CD4-positive, alpha-beta T cell treated with Interleukin-4 for 4 hours (primary cell): ENCODE measurements at regions not wholly inside any gene's neighbourhood (a gene's known extent, or its start where the extent isn't known, plus 50 kb on each side); places are given as distances from the start of the nearest gene placed in this dataset.
"Not testable (repeated sequence)": the region's sequence is repeated elsewhere in the genome, so short reads cannot be mapped to it uniquely, and the experiment has no call there.

Source experiments
- DNase-seq: peaks from one replicate; pipeline ENCODE4 v3.0.0-alpha.2; 2020

DNA sequence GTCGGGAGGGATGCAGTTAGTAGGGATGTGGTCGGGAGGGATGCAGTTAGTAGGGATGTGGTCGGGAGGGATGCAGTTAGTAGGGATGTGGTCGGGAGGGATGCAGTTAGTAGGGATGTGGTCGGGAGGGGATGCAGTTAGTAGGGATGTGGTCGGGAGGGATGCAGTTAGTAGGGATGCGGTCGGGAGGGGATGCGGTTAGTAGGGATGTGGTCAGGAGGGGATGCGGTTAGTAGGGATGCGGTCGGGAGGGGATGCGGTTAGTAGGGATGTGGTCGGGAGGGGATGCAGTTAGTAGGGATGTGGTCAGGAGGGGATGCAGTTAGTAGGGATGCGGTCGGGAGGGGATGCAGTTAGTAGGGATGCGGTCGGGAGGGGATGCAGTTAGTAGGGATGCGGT is 96.2 kb downstream of the BDH1 start:
- DNase-seq = peak; percentile 20

DNA sequence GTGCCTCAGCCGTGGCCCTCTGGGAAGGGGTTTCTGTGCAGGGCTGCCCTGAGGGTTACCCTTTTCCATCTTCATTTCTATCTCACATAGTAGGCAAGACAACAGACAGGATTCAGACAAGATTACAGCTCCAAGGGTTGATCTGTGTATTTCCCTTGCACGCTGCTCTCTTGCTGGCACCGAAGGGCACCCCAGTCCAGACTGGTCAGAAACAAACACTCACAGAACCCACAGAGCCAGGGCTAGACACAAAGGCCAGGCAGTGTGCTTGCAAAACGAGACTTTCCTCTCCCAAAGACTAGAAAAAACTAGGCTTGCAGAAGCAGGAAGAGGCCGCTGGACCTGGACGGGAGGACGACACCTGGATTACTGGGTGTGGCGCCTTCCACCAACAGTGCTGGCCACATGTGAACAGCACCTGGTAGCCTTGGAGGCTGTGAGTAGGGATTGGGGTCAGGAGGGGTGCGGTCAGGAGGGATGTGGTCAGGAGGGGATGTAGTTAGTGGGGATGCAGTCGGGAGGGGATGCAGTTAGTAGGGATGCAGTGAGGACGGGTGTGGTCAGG is 96.8 kb downstream of the BDH1 start:
- no peak for DNase-seq

DNA sequence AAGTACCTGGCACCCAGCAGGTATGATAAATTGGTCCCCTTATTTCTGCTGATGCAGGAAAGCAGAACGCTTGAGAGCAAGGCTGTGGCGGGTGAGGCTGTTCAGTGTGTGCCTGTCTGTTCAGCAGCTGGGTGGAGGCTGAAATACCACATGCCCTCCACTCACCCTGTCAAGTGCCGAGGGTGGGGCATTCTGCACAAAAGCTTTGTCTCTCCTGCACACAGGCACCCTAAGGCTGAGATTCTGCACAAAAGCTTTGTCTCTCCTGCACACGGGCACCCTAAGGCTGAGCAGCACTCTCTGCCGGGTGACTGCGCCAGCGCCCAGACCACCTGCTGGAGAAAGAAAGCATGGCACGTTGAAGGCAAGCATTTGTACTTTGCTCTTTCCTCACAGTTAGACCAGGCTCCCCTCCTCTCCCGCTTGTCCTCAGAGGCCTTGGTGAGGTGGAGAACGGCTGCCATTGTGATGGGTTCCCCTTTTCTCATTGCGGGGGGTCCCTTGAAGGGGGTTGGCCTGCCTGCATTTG is 97.5 kb downstream of the BDH1 start:
- DNase-seq = peak; percentile 3

DNA sequence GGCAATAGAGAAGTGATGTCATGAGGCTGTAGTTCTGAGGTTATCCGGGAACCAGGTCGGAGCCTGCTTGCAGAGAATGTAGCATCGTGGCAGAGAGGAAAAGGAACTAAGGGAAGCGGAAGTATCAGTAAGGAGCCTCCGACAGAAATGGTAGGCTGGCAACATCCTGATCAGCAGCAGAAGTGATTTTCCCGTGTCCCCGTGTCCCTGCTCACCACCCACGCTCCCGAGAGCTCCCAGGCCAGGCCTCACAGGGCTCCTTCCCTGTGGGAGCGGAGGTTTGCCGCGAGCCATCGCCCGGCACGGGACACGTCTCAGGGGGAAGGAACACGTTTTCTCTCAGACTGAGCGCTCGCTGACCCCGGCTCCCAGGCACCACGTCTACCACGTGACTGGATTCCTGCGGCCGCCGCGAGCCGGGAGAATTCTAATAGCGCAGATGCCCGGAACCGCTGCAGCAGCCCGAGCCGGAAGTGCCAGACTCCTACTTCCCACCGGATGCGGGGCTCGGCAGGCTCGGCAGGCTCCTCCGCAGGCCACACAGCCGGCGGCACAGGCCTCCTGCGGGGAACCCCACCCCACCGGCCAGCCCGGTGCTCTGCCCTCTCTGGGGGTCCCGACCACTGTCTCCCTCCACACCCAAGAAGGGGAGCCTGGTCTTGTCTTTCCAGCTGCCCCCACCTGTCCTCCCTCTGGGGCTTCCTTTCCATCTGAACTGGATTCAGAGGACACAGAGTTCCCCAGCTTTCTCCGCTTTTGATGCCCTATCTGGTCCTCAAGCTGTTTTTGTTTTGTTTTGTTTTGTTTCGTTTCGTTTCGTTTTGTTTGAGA is 99.3 kb downstream of the BDH1 start:
- DNase-seq = peak; percentile 23

DNA sequence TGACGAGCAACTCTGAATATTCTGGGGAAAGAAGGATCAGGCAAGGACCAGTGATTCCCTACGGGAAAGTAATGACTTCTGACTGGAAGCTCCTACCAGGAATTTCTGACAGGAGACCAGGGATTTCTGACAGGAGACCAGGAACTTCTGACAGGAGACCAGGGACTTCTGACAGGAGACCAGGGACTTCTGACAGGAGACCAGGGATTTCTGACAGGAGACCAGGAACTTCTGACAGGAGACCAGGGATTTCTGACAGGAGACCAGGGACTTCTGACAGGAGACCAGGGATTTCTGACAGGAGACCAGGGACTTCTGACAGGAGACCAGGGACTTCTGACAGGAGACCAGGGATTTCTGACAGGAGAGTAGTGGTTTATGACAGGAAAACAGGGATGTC is 100.9 kb downstream of the BDH1 start:
- DNase-seq = not testable (repeated sequence)

DNA sequence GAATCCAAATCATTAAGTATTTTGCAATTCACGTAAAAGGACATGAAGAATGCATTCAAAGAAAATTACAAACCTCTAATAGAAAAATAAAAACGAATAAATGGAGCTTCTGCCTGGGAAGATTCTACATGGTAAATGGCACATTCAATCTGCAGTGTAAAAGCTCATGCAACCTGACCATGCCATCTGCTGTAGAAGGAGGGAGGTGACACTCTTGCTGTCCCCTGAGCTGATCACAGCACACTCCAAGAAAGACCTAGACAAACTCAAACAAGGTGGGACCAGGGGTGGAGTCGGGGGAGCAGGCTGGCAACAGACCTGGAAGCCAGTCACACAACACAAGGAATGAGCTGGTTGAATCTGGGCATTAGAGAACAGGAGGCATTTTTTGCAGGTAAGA is 101.8 kb downstream of the BDH1 start:
- no peak for DNase-seq

DNA sequence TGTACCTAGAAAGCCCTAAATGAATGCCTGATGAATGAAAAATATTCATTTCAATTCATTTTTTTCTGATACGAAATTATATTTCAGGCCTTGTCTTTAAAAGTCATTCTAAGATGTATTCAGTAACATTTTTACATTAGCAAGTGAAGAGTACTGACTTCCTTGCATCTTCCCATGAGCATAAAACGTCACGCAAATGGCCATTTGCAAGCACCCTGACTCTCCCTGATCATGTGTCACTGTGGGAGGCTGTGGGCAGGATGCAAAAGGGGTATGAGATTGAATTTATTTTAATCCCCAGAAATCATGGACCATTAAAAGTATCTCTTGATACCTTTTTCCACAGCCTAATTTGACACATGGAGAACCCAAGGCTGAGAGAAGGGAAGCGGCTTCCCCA is 105.0 kb downstream of the BDH1 start:
- DNase-seq = no peak

DNA sequence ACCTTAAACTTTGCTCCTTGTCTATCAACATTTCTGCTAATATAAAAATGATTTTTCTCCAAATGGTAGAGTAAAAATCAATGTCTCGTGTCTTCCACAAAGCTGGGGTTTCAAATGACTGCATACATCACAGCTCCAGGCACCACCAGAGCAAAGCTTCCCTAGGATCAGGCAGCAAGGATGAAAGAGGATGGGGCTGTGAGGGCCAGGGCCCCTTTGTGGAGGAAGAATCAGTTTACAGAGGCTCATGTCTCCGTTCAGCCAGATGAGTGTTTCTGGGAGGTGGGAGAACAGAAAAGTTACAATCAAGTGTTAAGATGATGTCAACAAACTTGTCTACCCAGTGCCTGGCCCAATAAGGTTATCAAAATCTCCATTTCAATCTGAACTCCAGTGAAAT is 105.5 kb downstream of the BDH1 start:
- DNase-seq = no peak

DNA sequence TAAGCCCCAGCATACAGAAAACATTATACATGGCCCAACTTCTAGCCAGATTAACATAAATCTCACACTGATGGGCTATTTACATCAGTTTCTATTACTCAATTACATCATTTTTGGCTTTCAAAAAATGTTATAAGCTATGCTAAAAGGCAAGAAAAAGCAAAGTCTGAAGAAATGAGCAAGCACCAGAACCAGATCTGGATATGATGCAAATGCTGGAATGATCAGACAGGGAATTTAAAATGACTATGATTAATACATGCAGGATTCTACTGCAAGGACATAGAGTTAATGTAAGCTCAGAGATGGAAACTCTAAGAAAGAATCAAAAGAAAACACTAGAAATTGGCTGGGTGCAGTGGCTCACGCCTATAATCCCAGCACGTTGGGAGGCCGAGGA is 106.6 kb downstream of the BDH1 start:
- not testable (repeated sequence) for DNase-seq

DNA sequence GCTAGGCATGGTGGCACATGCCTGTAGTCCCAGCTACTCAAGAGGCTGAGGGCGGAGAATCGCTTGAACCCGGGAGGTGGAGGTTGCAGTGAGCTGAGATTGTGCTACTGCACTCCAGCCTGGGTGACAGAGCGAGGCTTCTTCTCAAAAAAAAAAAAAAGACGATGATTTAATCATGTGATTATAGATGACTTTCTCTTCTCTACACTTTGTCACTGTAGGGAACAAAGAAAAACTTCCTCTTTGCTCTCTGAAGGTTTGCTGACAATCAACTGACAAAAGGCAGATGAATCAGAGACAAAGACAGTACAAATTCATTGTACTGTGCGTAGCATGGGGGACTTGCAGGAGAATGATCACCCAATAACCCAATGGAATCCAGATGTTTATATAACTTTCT is 108.0 kb downstream of the BDH1 start:
- DNase-seq = not testable (repeated sequence)

DNA sequence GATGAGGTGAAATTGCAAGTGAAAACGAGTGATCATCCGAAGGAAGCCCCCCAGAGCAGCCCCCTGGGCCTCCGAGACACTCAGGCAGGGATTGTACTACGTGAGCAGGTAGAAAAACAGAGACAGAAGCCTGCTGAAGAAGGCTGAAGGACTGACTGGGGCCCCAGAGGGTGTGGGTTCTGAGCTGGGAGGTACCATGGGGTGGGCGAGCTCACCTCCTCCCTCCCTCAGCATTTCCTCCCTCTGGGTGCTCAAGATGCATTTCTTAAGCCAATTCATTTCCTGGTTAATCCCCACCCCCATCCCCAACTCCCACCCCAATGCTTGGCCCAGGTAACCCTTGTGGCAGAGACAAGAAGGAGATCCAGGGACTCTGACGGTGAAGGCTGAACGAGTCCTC is 108.7 kb downstream of the BDH1 start:
- DNase-seq = no peak

DNA sequence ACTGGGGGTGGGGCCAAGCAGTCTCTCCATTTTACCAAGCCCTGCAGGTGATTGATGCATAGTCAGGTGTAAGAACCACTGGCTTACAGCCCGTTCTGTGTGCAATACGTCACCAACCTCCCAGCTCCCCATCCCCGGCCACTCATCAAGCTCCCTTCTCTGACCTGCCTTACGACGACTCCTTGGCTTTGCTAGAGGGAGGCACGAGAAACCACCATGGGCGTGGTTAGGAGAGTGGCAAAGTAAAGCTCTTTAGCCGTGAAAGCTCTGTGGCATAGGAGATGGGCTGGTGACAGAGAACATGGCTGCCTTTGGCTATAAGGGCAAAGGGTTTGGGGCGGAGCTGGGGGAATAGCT is 109.1 kb downstream of the BDH1 start:
- no peak for DNase-seq

DNA sequence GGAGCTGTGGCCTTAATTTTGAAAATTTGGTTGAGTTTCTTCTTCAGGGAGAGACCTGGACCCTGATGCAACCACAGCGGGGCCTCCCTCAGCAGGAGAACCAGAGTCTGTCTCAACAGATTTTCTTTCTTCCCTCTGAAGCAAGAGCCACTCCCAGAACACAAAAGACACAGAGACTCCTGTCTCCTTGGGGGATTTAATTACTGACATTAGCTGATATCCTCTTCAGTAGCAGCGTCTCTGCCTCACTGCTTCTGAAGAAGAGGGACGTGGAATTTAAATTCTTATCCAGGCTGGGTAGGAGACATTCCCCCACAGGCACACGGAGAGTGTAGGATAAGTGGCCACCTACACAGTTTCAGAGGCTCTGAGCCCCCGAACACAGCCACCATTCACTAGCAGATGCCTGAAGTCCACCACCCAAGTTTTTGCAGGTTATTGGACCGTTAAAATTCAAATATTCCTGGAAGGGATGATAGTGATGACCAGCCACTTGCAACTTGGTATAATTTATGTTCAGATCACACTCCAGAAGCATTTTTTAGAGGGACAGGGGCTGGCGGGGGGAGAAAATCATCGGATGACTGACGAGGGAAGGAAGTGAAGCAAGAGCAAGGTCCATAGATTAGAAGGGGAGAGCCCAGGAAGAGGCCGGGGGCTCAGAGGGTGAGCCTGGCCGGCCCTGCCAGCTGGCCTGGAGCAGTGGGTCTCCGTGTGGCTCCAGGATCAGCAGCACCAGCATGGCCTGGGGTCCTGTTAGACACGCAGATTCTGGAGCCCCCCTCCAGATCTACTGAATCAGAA is 109.7 kb downstream of the BDH1 start:
- DNase-seq = no peak

DNA sequence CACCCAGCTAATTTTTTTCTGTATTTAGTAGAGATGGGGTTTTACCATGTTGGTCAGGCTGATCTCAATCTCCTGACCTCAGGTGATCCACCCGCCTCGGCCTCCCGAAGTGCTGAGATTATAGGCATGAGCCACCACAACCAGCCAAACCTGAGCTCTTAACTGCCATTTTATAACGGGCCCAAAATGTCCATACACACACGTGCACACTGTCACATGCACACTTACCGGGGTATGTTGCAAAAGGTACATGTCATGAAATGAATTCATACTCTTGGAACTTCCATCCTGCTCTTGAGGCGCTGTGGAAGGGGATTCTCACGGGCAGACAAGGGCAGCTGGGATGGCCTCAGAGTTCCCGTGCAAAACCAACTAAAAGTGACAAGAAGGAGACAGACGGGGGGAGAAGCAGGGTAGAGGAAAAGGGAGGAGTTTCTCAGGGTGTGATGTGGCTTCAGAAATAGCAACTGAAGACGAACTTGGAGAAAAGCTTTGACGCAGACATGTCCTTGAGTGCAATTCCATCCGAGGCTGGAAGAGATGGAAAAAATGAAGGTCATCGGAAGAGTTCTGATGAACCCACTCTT is 110.9 kb downstream of the BDH1 start:
- DNase-seq = no peak

DNA sequence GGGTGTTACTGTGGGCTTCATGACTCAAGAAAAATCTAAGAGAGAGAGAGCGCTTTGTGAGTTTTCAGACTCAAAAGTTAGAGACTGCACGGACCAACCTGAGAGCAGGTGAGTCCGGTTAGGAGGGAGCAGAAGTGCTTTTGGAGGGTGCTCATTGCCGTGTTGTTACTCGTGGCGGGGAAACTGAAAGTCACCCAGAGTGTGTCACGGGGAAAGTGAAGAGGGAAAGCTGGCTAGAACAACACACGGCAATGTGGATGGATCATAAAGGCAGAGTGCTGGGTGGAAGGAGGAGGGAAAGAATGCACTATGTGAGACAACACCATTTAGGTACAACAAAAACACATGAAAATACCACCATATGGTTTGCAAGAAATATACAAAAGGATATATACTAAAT is 112.3 kb downstream of the BDH1 start:
- DNase-seq = no peak

DNA sequence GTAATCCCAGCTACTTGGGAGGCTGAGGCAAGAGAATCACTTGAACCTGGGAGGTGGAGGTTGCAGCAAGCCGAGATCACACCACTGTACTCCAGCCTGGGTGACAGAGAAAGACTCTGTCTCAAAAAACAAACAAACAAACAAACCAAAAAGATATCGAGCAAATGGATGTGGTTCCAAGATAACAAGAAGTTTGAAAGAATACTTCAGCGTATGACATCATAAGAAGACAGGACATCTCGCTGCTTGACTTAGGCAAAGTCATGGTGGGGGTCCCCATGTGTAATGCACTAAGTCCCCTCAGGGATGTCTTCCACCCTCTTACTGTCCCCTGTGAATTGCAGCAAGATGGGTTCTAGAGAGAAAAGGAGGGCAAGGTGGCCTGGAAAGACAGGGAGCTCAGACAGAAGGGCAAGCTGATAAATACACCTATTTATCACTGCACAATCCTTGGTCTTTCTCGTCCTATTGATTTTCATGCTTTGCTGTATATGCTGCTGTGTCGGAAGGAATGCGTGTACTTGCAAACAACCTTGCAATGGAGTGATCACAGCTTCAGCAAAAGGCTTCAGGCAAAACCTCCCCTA is 115.0 kb downstream of the BDH1 start:
- DNase-seq = no peak

DNA sequence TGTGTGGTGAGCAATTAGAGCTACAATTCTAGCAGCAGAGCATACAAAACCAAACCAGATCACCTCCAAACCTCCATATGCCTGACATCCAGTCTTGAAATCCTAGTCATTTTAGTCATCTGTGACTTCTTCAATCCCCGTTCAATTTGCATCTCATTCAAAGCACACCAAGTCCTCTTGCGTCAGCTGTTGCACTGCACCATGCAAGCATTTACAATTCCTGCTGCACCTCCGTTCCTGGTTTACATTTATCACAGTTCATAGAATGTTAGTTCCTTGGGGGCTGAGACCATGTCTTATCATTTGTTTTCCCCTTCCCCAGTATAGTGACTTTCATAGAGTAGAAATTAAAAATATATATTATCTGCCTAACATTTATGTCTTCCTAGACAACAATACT is 116.9 kb downstream of the BDH1 start:
- no peak for DNase-seq

DNA sequence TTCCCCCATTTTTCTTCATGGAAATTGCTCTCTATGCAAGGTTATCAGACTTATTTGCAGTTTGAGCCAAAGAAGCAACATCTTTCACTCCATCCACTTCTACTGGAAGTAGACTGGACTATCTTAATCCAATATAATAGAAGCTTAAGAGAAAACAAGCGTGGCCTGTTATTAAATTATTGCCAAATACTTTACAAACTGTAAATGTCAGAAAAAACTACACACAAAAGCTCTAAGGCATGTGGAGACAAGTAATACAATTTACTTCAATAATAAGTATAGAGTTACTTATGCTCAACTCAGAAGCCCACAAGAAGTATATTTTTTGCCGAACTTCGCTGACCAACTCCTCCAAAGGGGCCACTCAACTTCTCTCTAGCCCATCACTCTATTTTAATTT is 120.3 kb downstream of the BDH1 start:
- DNase-seq = no peak

DNA sequence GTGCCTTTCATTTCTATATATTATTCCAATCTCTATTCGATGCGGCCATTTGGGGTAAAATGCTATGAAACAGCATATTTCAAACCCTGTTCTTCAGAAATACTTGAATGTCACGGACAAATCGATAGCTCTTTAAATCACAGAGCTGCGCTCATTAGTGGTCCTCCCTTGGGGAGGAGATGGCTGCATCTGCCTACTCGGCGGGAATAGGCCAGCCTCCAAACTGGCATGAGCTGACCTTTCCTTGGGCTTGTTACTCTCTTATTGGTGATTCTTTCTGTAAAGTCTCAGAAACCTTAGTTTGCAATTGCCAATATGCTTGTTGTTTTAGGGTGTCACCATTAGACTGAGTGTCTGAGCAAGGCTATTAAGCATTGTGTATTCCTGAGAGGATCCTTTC is 120.9 kb downstream of the BDH1 start:
- no peak for DNase-seq

DNA sequence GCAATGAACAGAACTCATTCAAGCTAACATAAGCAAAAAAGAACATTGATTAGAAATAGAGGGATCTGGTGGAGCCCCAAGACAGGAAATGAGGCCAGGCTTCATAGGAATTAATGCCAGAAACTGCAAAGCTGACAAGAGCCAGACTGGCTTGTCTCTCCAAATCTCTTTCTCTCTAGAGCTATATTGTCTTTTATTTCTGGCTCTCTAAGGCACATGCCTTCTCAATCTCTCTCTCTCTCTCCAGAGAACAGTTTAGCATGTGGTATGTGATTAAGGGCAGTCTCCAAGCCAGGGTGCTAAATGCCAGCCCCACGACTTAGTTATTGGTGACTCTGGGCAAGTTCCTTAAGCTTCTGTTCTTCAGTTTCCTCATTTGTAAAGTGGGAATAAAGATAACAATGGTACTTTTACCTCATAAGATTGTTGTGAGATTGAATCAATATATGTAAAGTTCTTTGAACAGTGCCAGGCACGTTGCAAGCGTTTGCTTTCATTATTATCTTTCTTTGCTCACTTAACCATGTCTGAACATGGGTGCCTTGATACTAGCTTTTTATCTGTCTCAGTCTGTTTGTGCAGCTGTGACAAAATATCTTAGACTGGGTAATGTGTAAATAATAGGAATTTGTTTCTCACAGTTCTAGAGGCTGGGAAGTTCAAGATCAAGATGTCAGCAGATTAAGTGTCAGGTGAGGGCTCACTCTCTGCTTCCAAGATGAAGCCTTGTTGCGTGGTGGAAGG is 123.2 kb downstream of the BDH1 start:
- no peak for DNase-seq

DNA sequence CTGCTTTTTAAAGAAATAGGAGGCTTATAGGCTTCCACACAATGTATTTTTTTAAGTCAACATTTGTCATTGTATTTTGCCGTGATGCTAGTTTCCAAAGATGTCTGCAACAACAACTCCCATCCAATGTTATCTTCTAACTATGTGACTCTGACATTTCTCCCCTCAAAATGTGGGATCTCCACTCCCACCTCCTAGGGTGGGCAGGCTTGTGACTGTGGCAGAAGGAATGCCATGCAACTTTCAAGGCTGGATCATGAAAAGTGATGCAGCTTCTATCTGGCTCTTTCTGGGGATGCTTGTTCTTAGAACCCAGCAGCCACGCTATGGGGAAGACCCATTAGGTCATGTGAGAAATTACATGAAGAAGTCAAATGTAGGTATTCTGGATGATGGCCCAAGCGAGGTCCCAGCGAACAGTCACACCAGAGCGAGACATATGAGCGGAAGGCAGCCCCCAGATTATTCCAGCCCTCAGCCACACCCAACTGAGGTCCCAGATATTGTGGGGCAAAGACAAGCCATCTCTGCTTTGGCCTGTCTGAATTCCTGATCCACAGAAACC is 124.3 kb downstream of the BDH1 start:
- no peak for DNase-seq

DNA sequence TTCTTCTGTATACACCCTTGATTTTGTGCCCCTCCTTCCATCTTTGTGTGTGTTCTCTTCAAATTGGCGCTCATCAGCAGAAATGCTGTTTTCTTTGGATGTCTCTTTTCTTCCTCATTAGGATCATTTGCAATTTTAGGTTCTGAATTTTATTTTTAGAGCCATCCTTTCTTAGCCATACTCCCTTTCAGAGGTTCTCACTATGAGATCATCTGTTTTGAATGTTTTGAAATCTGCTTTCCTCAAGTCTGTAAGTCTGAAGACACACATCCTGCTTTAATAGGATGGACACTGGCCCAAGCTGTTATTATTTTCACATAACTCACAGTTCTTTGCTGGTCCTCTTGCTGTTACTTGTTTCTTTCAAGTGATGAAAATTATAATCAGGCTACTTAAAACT is 124.8 kb downstream of the BDH1 start:
- no peak for DNase-seq
